Calu3 (cell line): ENCODE measurements at regions not wholly inside any gene's neighbourhood (a gene's known extent, or its start where the extent isn't known, plus 50 kb on each side); places are given as distances from the start of the nearest gene placed in this dataset.

ENCODE experiments used
- BruUV-seq: library from RNA; stranded (reverse); fragments of 400-500 nt; replicated peaks from 2 replicates; lab custom pipeline; 2021; lab: Mats Ljungman, UMichigan
- CTCF ChIA-PET: fragments of 300-600 bp; sonication (Branson Sonifier 250); formaldehyde crosslinking; loops from one replicate; lab custom pipeline; 2022; ENCODE audit warnings: antibody characterized with exemption; lab: Charles Lee
- DNase-seq: peaks from one replicate; pipeline ENCODE4 v3.0.0; 2022
- H3K27ac Mint-ChIP-seq: one replicate; pipeline ENCODE4 v1.8.0; 2022; ENCODE audit warnings: mixed read lengths; ENCODE audit not compliant: unreplicated experiment
- H3K27me3 Mint-ChIP-seq: one replicate; pipeline ENCODE4 v1.8.0; 2022; ENCODE audit warnings: mixed read lengths; ENCODE audit not compliant: unreplicated experiment
- H3K36me3 Mint-ChIP-seq: one replicate; pipeline ENCODE4 v1.8.0; 2022; ENCODE audit warnings: mild to moderate bottlenecking, moderate library complexity, mixed read lengths; ENCODE audit not compliant: insufficient read depth, unreplicated experiment
- H3K4me1 Mint-ChIP-seq: one replicate; pipeline ENCODE4 v1.8.0; 2022; ENCODE audit warnings: mild to moderate bottlenecking, low read depth, mixed read lengths; ENCODE audit not compliant: unreplicated experiment
- H3K4me3 Mint-ChIP-seq: one replicate; pipeline ENCODE4 v1.8.0; 2022; ENCODE audit warnings: mild to moderate bottlenecking, low read depth, moderate library complexity, mixed read lengths; ENCODE audit not compliant: unreplicated experiment
- H3K9me3 Mint-ChIP-seq: one replicate; pipeline ENCODE4 v1.8.0; 2022; ENCODE audit warnings: low read depth, mixed read lengths; ENCODE audit not compliant: unreplicated experiment
- CTCF ChIP-seq: fragments of 200-600 bp; IDR thresholded peaks from one replicate; pipeline ENCODE4 v1.8.0; 2022; ENCODE audit warnings: antibody characterized with exemption; ENCODE audit not compliant: unreplicated experiment
- intact Hi-C: fragments of 100-400 bp; cut with micrococcal nuclease; formaldehyde crosslinking; loops from one replicate; pipeline ENCODE4 v1.10.0; 2022; ENCODE audit not compliant: unreplicated experiment

- intact Hi-C loops = no loop called here
- DNase-seq = no peak
Observed at GRCh38 chr4:137677863-137678262, 145.6 kb upstream of the PCDH18 start.

DNA sequence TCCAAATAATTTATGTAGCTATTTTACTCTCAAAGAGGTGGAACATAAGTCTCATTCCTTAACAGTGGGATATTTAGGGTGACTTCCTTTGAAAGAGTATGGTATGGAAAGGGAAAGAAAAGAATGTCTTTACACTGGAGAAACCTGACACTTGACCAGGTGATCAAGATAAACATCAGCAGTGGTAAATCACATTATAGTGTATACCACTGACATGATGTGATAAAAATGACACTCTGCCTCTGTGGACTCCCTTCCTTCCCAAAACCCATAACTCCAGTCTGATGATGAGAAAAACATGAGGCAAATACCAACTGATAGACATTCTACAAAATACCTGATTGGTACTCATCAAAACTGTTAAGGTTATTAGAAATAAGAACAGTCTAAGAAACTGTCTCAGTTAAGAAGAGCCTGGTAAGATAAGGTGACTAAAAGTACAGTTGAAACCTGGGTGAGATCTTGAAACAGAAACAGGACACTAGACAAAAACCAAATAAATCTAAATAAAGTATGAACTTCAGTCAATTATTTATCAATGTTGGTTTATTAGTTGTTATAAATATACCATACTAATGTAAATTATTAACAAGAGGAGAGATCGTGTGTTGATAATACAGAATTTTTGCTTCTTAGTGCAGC is 144.2 kb upstream of the PCDH18 start:
- no peak for DNase-seq
- no TSS peak for BruUV-seq
- no peak for TF ChIP-seq CTCF
- H3K27ac Mint-ChIP-seq = no peak overlapping the region
- H3K36me3 Mint-ChIP-seq = no peaks in the 10 kb centered on the region
- CTCF ChIA-PET = no interaction called here
- H3K27me3 Mint-ChIP-seq = no peaks in the 10 kb centered on the region
- H3K9me3 Mint-ChIP-seq = no peaks in the 10 kb centered on the region
- no peak overlapping the region for H3K4me3 Mint-ChIP-seq
- no peaks in the 10 kb centered on the region for H3K4me1 Mint-ChIP-seq
- intact Hi-C loops = no loop called here

More at GRCh38 chr4:137677863-137678262, 145.6 kb upstream of the PCDH18 start:
- Mint-ChIP-seq H3K4me3 (no peak overlapping the region), H3K27ac (no peak overlapping the region), H3K9me3 (no peaks in the 10 kb centered on the region), H3K4me1 (no peaks in the 10 kb centered on the region), H3K36me3 (no peaks in the 10 kb centered on the region), H3K27me3 (no peaks in the 10 kb centered on the region)
- TF ChIP-seq CTCF = no peak
- CTCF ChIA-PET = no interaction called here
- no TSS peak for BruUV-seq

GRCh38 chr4:137674066-137674465 is 141.8 kb upstream of the PCDH18 start:
- BruUV-seq = no TSS peak
- H3K4me1 Mint-ChIP-seq = no peaks in the 10 kb centered on the region

DNA sequence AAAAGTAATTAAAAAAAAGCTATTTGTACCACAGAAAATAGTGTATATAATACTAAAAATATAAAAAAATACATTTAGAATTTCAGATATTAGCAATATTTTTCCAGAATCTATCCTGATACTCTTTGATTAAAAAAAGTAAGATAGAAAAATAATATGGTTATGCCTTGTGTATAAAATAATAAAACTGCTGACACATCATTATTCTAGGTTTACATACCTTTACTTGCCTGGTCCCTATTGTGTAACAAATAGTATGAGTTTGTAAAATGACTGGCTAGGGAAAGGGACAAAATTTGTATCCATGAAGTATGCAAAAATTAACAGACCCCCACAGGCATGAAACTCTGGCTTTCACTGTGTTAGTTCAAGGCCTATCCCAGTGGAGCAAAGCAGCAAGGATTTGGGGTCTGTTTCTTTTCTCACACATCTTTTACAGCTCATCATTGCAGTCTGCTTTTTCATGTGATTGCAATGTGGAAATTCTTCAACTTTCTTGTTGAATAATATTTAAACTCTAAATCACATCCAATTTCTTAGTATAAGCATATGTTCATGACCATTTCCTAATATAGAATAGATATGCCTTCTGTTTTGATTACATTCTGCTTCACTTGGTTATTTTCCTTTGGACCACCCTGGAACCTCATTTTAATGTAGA is 136.7 kb upstream of the PCDH18 start:
- Mint-ChIP-seq H3K27me3 (no peaks in the 10 kb centered on the region), H3K4me1 (no peaks in the 10 kb centered on the region), H3K27ac (no peak overlapping the region), H3K9me3 (no peaks in the 10 kb centered on the region), H3K36me3 (no peaks in the 10 kb centered on the region), H3K4me3 (no peak overlapping the region)
- no peak for TF ChIP-seq CTCF
- BruUV-seq = no TSS peak
- CTCF ChIA-PET = no interaction called here
- intact Hi-C loops = no loop called here
- no peak for DNase-seq

More at GRCh38 chr4:137674066-137674465, 141.8 kb upstream of the PCDH18 start:
- Mint-ChIP-seq H3K36me3 (no peaks in the 10 kb centered on the region), H3K27ac (no peak overlapping the region), H3K4me3 (no peak overlapping the region), H3K9me3 (no peaks in the 10 kb centered on the region), H3K27me3 (no peaks in the 10 kb centered on the region)
- intact Hi-C loops = no loop called here
- no peak for DNase-seq
- CTCF ChIA-PET = no interaction called here
- no peak for TF ChIP-seq CTCF
